ENCODE measurements at regions not wholly inside any gene's neighbourhood (a gene's known extent, or its start where the extent isn't known, plus 50 kb on each side); places are given as distances from the start of the nearest gene placed in this dataset.

DNA sequence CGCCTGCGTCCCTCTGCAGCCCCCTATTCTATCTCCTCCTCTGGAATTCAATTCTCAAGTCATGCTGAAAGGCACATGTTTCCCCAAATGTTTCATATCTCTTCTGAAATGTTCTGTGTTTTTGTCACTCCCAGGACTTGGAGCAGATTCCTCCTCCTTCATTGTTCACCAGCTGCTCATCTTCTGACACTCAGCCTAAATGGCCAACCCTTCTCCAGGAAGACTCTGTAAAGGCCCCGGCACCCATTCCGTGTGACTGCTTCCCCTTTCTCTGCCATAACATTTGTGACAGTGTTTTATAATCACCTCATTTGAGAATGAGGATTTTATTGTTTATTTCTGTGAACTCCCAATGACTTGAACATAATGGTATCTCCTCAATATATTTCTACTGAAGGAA, 170.8 kb upstream of the ADAMTS16 start:
- ChIA-PET POLR2A (no interaction called here), CTCF (no interaction called here)
- Histone ChIP-seq H3K27ac (ENCODE audit: extremely low read depth, low read depth, low read length) (no peak overlapping the region), H3K9me3 (ENCODE audit: control insufficient read depth, insufficient read depth, low read depth, low read length) (no peaks in the 10 kb centered on the region), H3K4me1 (ENCODE audit: control insufficient read depth, insufficient read depth, low read length) (no peaks in the 10 kb centered on the region), H3K36me3 (ENCODE audit: control insufficient read depth in 2 of 2, insufficient read depth in 1 of 2, low read length in 2 of 2) (no peaks in the 10 kb centered on the region), H3K4me3 (ENCODE audit: low read depth, low read length) (no peak overlapping the region)
- TF ChIP-seq ZNF473 (tag by site-specific recombination; IDR thresholded peaks at IDR 0.05) (no peak), ZNF677 (tag by site-specific recombination; IDR thresholded peaks at IDR 0.05) (no peak), ZEB2 (tag by site-specific recombination; IDR thresholded peaks at IDR 0.05) (no peak), ZNF155 (tag by site-specific recombination; IDR thresholded peaks at IDR 0.05) (no peak)

- ChIA-PET CTCF (interaction anchor here (0.6 to 2.6 kb wide), 2 partner anchors 21 to 28 kb away, joined by 3 to 7 read pairs; no protein-coding TSS in a partner anchor), POLR2A (no interaction called here)
- H3K4me3 ChIP-seq (ENCODE audit: low read depth, low read length): no peak overlapping the region
- no peaks in the 10 kb centered on the region for H3K4me1 ChIP-seq (ENCODE audit: control insufficient read depth, insufficient read depth, low read length)
- TF ChIP-seq ZNF791 (tag by site-specific recombination; IDR thresholded peaks at IDR 0.05): no peak
- no peak for TF ChIP-seq ZFP41 (tag by site-specific recombination; IDR thresholded peaks at IDR 0.05; ENCODE audit: borderline replicate concordance)
- TF ChIP-seq ZNF48 (tag by site-specific recombination; IDR thresholded peaks at IDR 0.05): no peak
- no peak for TF ChIP-seq ZNF654 (tag by site-specific recombination; IDR thresholded peaks at IDR 0.05; ENCODE audit: low read depth)
- no peak for TF ChIP-seq BCL11B (tag by site-specific recombination; IDR thresholded peaks at IDR 0.05; ENCODE audit: low read depth)
- TF ChIP-seq MEIS1 (CRISPR knock-in tag; IDR thresholded peaks at IDR 0.05; ENCODE audit: borderline replicate concordance): no peak
- no peak for TF ChIP-seq ZNF292 (tag by site-specific recombination; IDR thresholded peaks at IDR 0.05; ENCODE audit: borderline replicate concordance, low read depth)
- TF ChIP-seq, protein P1, sequence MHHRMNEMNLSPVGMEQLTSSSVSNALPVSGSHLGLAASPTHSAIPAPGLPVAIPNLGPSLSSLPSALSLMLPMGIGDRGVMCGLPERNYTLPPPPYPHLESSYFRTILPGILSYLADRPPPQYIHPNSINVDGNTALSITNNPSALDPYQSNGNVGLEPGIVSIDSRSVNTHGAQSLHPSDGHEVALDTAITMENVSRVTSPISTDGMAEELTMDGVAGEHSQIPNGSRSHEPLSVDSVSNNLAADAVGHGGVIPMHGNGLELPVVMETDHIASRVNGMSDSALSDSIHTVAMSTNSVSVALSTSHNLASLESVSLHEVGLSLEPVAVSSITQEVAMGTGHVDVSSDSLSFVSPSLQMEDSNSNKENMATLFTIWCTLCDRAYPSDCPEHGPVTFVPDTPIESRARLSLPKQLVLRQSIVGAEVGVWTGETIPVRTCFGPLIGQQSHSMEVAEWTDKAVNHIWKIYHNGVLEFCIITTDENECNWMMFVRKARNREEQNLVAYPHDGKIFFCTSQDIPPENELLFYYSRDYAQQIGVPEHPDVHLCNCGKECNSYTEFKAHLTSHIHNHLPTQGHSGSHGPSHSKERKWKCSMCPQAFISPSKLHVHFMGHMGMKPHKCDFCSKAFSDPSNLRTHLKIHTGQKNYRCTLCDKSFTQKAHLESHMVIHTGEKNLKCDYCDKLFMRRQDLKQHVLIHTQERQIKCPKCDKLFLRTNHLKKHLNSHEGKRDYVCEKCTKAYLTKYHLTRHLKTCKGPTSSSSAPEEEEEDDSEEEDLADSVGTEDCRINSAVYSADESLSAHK (tag by site-specific recombination; IDR thresholded peaks at IDR 0.05): no peak
- no peak for TF ChIP-seq ZNF510 (tag by site-specific recombination; IDR thresholded peaks at IDR 0.05; ENCODE audit: insufficient replicate concordance)
- TF ChIP-seq ZNF423 (tag by site-specific recombination; IDR thresholded peaks at IDR 0.05): no peak
- no peak for TF ChIP-seq ZNF114 (tag by site-specific recombination; IDR thresholded peaks at IDR 0.05)
- no peak for TF ChIP-seq SCRT2 (tag by site-specific recombination; IDR thresholded peaks at IDR 0.05)
- TF ChIP-seq SP2 (tag by site-specific recombination; IDR thresholded peaks at IDR 0.05): no peak
- H3K27ac ChIP-seq (ENCODE audit: extremely low read depth, low read depth, low read length): no peak overlapping the region
- H3K9me3 ChIP-seq (ENCODE audit: control insufficient read depth, insufficient read depth, low read depth, low read length): no peaks in the 10 kb centered on the region
- no peaks in the 10 kb centered on the region for H3K36me3 ChIP-seq (ENCODE audit: control insufficient read depth in 2 of 2, insufficient read depth in 1 of 2, low read length in 2 of 2)
Measured at GRCh38 chr5:4970171-4970570, 170.0 kb upstream of the ADAMTS16 start.

- no peak for TF ChIP-seq ZNF423 (tag by site-specific recombination; IDR thresholded peaks at IDR 0.05)
- Histone ChIP-seq H3K36me3 (ENCODE audit: control insufficient read depth in 2 of 2, insufficient read depth in 1 of 2, low read length in 2 of 2) (no peaks in the 10 kb centered on the region), H3K4me1 (ENCODE audit: control insufficient read depth, insufficient read depth, low read length) (peaks cover 3% of the 10 kb centered on the region; the same call in 1 of the 2 replicates), H3K9me3 (ENCODE audit: control insufficient read depth, insufficient read depth, low read depth, low read length) (no peaks in the 10 kb centered on the region), H3K4me3 (ENCODE audit: low read depth, low read length) (no peak overlapping the region), H3K27ac (ENCODE audit: extremely low read depth, low read depth, low read length) (no peak overlapping the region)
- CTCF ChIA-PET: interaction anchor here (0.9 to 1.6 kb wide), 3 partner anchors 12 to 276 kb away, joined by 3 to 4 read pairs (median 4); no protein-coding TSS in a partner anchor
- POLR2A ChIA-PET: no interaction called here
Measured at GRCh38 chr5:4976902-4977301, 163.2 kb upstream of the ADAMTS16 start.
